Neural crest cell (in vitro differentiated cells): ENCODE measurements at regions not wholly inside any gene's neighbourhood (a gene's known extent, or its start where the extent isn't known, plus 50 kb on each side); places are given as distances from the start of the nearest gene placed in this dataset.

Experiments
- DNase-seq: peaks from one replicate; pipeline ENCODE4 v3.0.0; 2021; ENCODE audit warnings: low read depth, mixed read lengths, low spot score
- H3K27ac Mint-ChIP-seq: one replicate; pipeline ENCODE4 v1.8.0; 2021; ENCODE audit warnings: mild to moderate bottlenecking, mixed read lengths; ENCODE audit not compliant: unreplicated experiment
- H3K27me3 Mint-ChIP-seq: 2 replicates; pipeline ENCODE4 v1.8.0; 2021; ENCODE audit warnings: low read depth, mild to moderate bottlenecking, mixed read lengths
- H3K36me3 Mint-ChIP-seq: 2 replicates; pipeline ENCODE4 v1.8.0; 2021; ENCODE audit warnings: low read depth, mild to moderate bottlenecking, mixed read lengths
- H3K4me1 Mint-ChIP-seq: 2 replicates; pipeline ENCODE4 v1.8.0; 2021; ENCODE audit warnings: mixed read lengths
- H3K4me3 Mint-ChIP-seq: one replicate; pipeline ENCODE4 v1.8.0; 2021; ENCODE audit warnings: mild to moderate bottlenecking, mixed read lengths
- H3K9me3 Mint-ChIP-seq: 2 replicates; pipeline ENCODE4 v1.8.0; 2021; ENCODE audit warnings: mixed read lengths
- TF ChIP-seq, protein P1 (sequence below): fragments of 200-600 bp; sonication (generic); conservative IDR thresholded peaks from 2 replicates; pipeline ENCODE4 v1.5.0; 2021; ENCODE audit warnings: antibody characterized with exemption, mild to moderate bottlenecking

DNA sequence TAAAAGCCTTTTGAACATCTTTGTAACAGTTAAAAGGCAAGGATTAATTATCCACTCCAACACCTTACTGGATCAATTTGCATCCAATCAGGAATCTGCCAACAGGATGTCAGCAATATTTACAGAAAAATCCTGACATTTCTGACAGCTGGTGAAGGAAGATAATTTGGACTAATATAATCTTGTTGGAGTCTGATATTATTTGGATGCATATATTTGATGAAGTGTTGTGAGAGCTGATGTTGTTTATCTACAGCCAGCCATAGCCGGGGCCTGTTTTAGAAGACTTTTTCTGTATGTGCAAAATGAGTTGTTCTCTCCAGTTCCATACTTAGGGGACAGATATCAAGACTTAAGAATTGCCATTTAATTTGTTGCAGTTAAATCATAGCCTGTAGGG is 91.1 kb downstream of the GPR37 start:
- no peak overlapping the region for H3K27ac Mint-ChIP-seq
- DNase-seq, result no peak
- no peak overlapping the region for H3K4me3 Mint-ChIP-seq
- H3K36me3 Mint-ChIP-seq, result no peaks in the 10 kb centered on the region
- no peaks in the 10 kb centered on the region for H3K27me3 Mint-ChIP-seq
- H3K9me3 Mint-ChIP-seq, result no peaks in the 10 kb centered on the region
- TF ChIP-seq, protein P1, sequence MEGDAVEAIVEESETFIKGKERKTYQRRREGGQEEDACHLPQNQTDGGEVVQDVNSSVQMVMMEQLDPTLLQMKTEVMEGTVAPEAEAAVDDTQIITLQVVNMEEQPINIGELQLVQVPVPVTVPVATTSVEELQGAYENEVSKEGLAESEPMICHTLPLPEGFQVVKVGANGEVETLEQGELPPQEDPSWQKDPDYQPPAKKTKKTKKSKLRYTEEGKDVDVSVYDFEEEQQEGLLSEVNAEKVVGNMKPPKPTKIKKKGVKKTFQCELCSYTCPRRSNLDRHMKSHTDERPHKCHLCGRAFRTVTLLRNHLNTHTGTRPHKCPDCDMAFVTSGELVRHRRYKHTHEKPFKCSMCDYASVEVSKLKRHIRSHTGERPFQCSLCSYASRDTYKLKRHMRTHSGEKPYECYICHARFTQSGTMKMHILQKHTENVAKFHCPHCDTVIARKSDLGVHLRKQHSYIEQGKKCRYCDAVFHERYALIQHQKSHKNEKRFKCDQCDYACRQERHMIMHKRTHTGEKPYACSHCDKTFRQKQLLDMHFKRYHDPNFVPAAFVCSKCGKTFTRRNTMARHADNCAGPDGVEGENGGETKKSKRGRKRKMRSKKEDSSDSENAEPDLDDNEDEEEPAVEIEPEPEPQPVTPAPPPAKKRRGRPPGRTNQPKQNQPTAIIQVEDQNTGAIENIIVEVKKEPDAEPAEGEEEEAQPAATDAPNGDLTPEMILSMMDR, result no peak
- H3K4me1 Mint-ChIP-seq, result no peaks in the 10 kb centered on the region

DNA sequence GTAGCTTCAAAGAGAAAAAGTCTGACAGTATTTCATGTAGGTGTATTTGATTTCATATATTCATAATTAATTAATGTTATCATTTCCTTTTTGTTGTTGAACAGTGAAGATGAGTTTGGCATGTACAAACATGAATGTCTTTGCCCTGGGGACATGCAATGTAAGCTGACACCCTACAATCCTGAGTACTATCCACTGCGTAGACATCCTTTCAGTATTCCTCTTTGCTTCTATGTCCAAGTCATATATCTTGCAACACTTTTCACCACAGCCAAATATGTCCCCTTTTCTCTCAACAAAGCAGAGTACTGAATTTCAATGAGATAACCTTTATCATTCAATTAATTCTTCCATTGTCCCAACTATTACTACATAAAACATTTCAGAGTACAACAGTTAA is 93.6 kb downstream of the GPR37 start:
- TF ChIP-seq, protein P1, result no peak
- H3K36me3 Mint-ChIP-seq, result no peaks in the 10 kb centered on the region
- DNase-seq, result no peak
- H3K27me3 Mint-ChIP-seq, result no peaks in the 10 kb centered on the region
- H3K4me3 Mint-ChIP-seq, result no peak overlapping the region
- H3K4me1 Mint-ChIP-seq, result no peaks in the 10 kb centered on the region
- H3K27ac Mint-ChIP-seq, result no peak overlapping the region
- H3K9me3 Mint-ChIP-seq, result no peaks in the 10 kb centered on the region

DNA sequence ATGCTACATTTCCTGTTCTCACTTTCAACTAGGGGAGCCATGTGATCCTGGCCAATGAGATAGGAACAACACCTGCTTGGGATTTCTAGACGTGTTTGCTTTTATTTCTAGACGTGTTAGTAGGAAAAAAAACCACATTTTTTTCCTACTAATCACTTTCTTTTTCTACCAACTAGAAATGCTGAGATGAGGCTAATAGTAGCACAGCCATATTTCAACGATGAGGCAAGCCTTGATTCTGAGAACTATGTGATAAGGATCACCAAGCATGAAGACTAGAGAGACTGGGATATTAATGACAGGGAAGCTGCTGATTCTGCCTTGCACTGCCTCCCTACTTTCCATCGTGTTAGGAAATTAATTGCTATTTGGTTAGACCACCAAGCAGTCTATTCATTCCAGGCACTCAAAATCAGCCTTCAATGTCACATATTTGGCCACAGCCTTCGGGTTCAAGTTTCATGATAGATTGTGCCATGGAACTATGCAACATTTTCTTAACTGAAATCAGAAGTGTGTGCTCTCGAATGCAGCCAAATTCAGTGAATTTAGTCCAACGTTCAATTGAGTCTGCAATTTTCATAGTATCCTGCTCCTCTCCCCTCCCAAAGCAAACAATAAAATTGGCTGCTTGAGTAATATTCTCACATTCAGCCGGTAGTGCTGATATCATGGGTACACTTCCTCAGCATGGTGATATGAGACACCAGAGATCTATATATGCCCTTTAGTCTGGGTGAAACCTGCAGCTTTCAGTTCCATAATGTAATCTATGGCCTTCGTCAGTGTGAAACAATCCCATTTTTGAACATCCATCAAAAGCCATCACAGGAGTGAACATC is 98.1 kb downstream of the GPR37 start:
- TF ChIP-seq, protein P1, result no peak
- no peak overlapping the region for H3K27ac Mint-ChIP-seq
- H3K36me3 Mint-ChIP-seq, result no peaks in the 10 kb centered on the region
- H3K27me3 Mint-ChIP-seq, result no peaks in the 10 kb centered on the region
- DNase-seq, result no peak
- H3K9me3 Mint-ChIP-seq, result no peaks in the 10 kb centered on the region
- no peaks in the 10 kb centered on the region for H3K4me1 Mint-ChIP-seq
- H3K4me3 Mint-ChIP-seq, result no peak overlapping the region

DNA sequence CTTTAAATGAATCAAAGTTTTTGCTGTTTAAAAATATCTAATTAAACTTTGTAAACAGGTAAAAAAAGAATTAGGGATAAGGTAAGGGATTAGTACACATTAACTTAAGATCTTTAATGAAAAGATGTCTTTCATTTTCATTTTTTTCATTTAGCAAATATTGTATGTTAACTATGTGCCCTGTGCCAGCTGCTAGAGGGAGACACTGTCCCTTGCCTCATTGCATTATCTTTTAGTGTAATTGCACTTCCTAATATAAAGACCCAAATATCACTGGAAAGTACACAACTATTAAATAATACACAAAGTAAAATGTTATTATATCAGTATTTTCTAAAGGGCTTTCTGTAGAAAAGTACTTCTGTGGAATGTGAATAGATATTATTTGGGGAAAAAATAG is 102.7 kb downstream of the GPR37 start:
- no peak for DNase-seq
- Mint-ChIP-seq H3K4me1 (no peaks in the 10 kb centered on the region), H3K27me3 (no peaks in the 10 kb centered on the region), H3K4me3 (no peak overlapping the region), H3K27ac (no peak overlapping the region), H3K36me3 (no peaks in the 10 kb centered on the region), H3K9me3 (no peaks in the 10 kb centered on the region)
- TF ChIP-seq, protein P1, result no peak

DNA sequence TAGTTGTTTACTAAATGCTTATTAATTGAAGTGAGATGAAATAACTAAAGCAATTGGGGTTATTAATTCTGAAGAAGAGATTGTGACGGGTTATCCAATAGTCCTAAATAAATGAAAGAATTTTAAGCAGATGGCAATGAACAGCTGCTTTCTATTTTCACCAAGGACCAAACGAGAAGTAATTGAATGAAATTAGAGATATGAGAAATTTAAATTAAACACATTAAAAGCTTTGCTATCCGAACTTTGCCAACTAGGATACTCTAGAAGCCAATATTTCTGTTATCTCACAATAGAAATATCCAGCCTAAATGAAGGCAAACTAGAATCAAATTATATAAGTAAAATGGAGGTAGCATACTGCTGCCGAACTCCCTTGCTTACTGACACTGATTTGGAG is 103.2 kb downstream of the GPR37 start:
- H3K4me3 Mint-ChIP-seq, result no peak overlapping the region
- no peaks in the 10 kb centered on the region for H3K36me3 Mint-ChIP-seq
- no peak for DNase-seq
- no peak overlapping the region for H3K27ac Mint-ChIP-seq
- no peaks in the 10 kb centered on the region for H3K4me1 Mint-ChIP-seq
- no peaks in the 10 kb centered on the region for H3K27me3 Mint-ChIP-seq
- H3K9me3 Mint-ChIP-seq, result no peaks in the 10 kb centered on the region
- TF ChIP-seq, protein P1, result no peak
